Liver (tissue), 8 donors: ENCODE measurements at regions not wholly inside any gene's neighbourhood (a gene's known extent, or its start where the extent isn't known, plus 50 kb on each side); places are given as distances from the start of the nearest gene placed in this dataset.

Experiments
- DNase-seq: peaks from one replicate; pipeline ENCODE4 v3.0.0-alpha.2; 2017; ENCODE audit warnings: low spot score
- H3K27ac ChIP-seq, 2 donors: one replicate each; pipeline ENCODE4 v1.7.0; 2013; ENCODE audit warnings: inconsistent platforms in 2 of 2, low read length in 2 of 2, control low read depth in 1 of 2, low read depth in 1 of 2, mild to moderate bottlenecking in 1 of 2
- H3K27me3 ChIP-seq, 4 donors: one replicate each; pipeline versions ENCODE4 v1.6.1 to v1.7.0; 2013; ENCODE audit warnings: low read length in 3 of 4, inconsistent platforms in 1 of 4, mild to moderate bottlenecking in 1 of 4, moderate library complexity in 1 of 4; ENCODE audit not compliant: control insufficient read depth in 4 of 4, insufficient read depth in 4 of 4
- H3K36me3 ChIP-seq, 4 donors: one replicate each; pipeline versions ENCODE4 v1.6.1 to v1.7.0; 2013; ENCODE audit warnings: low read length in 3 of 4, mild to moderate bottlenecking in 3 of 4, low read depth in 1 of 4, moderate library complexity in 1 of 4; ENCODE audit not compliant: control insufficient read depth in 4 of 4, insufficient read depth in 3 of 4
- H3K4me1 ChIP-seq, 4 donors: one replicate each; pipeline versions ENCODE4 v1.6.1 to v1.7.0; 2013; ENCODE audit warnings: low read length in 3 of 4, mild to moderate bottlenecking in 3 of 4, moderate library complexity in 1 of 4; ENCODE audit not compliant: control insufficient read depth in 4 of 4, insufficient read depth in 4 of 4
- H3K4me3 ChIP-seq, 3 donors: one replicate each; pipeline versions ENCODE4 v1.6.1 to v1.7.0; 2013; ENCODE audit warnings: low read length in 3 of 3, control low read depth in 1 of 3, low read depth in 1 of 3, mild to moderate bottlenecking in 1 of 3
- H3K9ac ChIP-seq, 2 donors: one replicate each; pipeline ENCODE4 v1.7.0; 2013; ENCODE audit warnings: low read length in 2 of 2, mild to moderate bottlenecking in 2 of 2, moderate library complexity in 2 of 2, control low read depth in 1 of 2, low read depth in 1 of 2
- H3K9me3 ChIP-seq, 4 donors: one replicate each; pipeline versions ENCODE4 v1.6.1 to v1.7.0; 2013; ENCODE audit warnings: low read length in 3 of 4; ENCODE audit not compliant: control insufficient read depth in 4 of 4
- FOXA1 ChIP-seq: IDR thresholded peaks from 2 replicates; pipeline ENCODE4 v1.6.1; 2016; ENCODE audit warnings: antibody characterized with exemption
- FOXA2 ChIP-seq: IDR thresholded peaks from 2 replicates; pipeline ENCODE4 v1.6.1; 2016; ENCODE audit warnings: antibody characterized with exemption
- GABPA ChIP-seq, 2 donors: IDR thresholded peaks in 1 of 2; conservative IDR thresholded peaks in 1 of 2; 2 replicates each; pipeline ENCODE4 v1.6.1; 2016; ENCODE audit warnings: antibody characterized with exemption in 2 of 2, mild to moderate bottlenecking in 1 of 2, moderate library complexity in 1 of 2
- HNF4A ChIP-seq, 2 donors: conservative IDR thresholded peaks; 2 replicates each; pipeline ENCODE4 v1.6.1; 2016; ENCODE audit warnings: antibody characterized with exemption in 2 of 2, mild to moderate bottlenecking in 2 of 2
- HNF4G ChIP-seq: IDR thresholded peaks from 2 replicates; pipeline ENCODE4 v1.6.1; 2016; ENCODE audit warnings: antibody characterized with exemption
- JUND ChIP-seq, 2 donors: IDR thresholded peaks; 2 replicates each; pipeline ENCODE4 v1.6.1; 2016; ENCODE audit warnings: antibody characterized with exemption in 2 of 2
- NR2F2 ChIP-seq: IDR thresholded peaks from 2 replicates; pipeline ENCODE4 v1.6.1; 2016; ENCODE audit warnings: antibody characterized with exemption
- RAD21 ChIP-seq, 2 donors: IDR thresholded peaks; 2 replicates each; pipeline ENCODE4 v1.6.1; 2016; ENCODE audit warnings: antibody characterized with exemption in 2 of 2, mild to moderate bottlenecking in 2 of 2
- RXRA ChIP-seq, 2 donors: IDR thresholded peaks; 2 replicates each; pipeline ENCODE4 v1.6.1; 2017 to 2018; ENCODE audit warnings: antibody characterized with exemption in 2 of 2, mild to moderate bottlenecking in 1 of 2
- SP1 ChIP-seq: IDR thresholded peaks from 2 replicates; pipeline ENCODE4 v1.6.1; 2018; ENCODE audit warnings: antibody characterized with exemption, mild to moderate bottlenecking
- TAF1 ChIP-seq: conservative IDR thresholded peaks from 2 replicates; pipeline ENCODE4 v1.6.1; 2016; ENCODE audit warnings: antibody characterized with exemption, mild to moderate bottlenecking
- YY1 ChIP-seq: IDR thresholded peaks from 2 replicates; pipeline ENCODE4 v1.6.1; 2016; ENCODE audit warnings: antibody characterized with exemption, mild to moderate bottlenecking
- WGBS: extraction: QIAGEN DNeasy Blood & Tissue Kit; methylation state at CpG from one replicate; pipeline ENCODE4 v1.1.7; 2013; 5-methylcytosine and 5-hydroxymethylcytosine counted together
- TF ChIP-seq, protein P1 (sequence below): fragments of 150-350 bp; IDR thresholded peaks from 2 replicates; pipeline ENCODE4 v1.5.1; 2017; ENCODE audit warnings: improper control_type of control experiment, low read depth, low read length; ENCODE audit not compliant: missing input control
- TF ChIP-seq, protein P2 (sequence below): IDR thresholded peaks from 2 replicates; pipeline ENCODE4 v1.6.1; 2016; ENCODE audit warnings: antibody characterized with exemption
- TF ChIP-seq, protein P3 (sequence below): IDR thresholded peaks from 2 replicates; pipeline ENCODE4 v1.6.1; 2016; ENCODE audit warnings: antibody characterized with exemption
- TF ChIP-seq, protein P4 (sequence below): IDR thresholded peaks from 2 replicates; pipeline ENCODE4 v1.6.1; 2016; ENCODE audit warnings: antibody characterized with exemption, mild to moderate bottlenecking
- TF ChIP-seq, protein P5 (sequence below): IDR thresholded peaks from 2 replicates; pipeline ENCODE4 v1.6.1; 2016; ENCODE audit warnings: antibody characterized with exemption
- donor health status: healthy.
- donor health status: healthy.
- donor health status: healthy.
- donor health status: healthy.
- donor health status: healthy.

DNA sequence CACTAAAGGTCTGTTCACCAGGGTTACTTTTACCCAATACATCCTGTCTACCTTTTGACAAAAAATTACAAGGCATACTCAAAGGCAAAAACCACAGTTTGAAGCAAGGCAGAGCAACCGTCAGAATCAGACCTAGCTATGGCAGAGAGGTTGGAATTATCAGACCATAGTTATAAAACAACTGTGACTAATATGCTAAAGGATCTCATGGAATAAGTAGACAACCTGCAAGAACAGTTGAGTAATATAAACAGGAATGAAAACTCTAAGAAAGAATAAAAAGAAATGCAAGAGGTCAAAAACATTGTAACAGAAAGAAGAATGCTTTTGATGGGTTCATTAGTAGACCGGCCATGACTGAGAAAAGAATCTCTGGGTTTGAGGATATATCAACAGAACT, 318.8 kb upstream of the KCNH7 start:
- H3K4me3 ChIP-seq = no peak overlapping the region
- TF ChIP-seq SP1 (no peak), FOXA2 (no peak), JUND (IDR thresholded peaks at IDR 0.05) (no peak), RXRA (IDR thresholded peaks at IDR 0.05) (no peak), HNF4G (no peak), RAD21 (IDR thresholded peaks at IDR 0.05) (no peak), FOXA1 (no peak), TAF1 (no peak), GABPA (IDR thresholded peaks at IDR 0.05 in 1 of 2, conservative IDR thresholded peaks at IDR 0.05 in 1 of 2) (no peak), YY1 (no peak)
- TF ChIP-seq, protein P1, sequence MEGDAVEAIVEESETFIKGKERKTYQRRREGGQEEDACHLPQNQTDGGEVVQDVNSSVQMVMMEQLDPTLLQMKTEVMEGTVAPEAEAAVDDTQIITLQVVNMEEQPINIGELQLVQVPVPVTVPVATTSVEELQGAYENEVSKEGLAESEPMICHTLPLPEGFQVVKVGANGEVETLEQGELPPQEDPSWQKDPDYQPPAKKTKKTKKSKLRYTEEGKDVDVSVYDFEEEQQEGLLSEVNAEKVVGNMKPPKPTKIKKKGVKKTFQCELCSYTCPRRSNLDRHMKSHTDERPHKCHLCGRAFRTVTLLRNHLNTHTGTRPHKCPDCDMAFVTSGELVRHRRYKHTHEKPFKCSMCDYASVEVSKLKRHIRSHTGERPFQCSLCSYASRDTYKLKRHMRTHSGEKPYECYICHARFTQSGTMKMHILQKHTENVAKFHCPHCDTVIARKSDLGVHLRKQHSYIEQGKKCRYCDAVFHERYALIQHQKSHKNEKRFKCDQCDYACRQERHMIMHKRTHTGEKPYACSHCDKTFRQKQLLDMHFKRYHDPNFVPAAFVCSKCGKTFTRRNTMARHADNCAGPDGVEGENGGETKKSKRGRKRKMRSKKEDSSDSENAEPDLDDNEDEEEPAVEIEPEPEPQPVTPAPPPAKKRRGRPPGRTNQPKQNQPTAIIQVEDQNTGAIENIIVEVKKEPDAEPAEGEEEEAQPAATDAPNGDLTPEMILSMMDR = no peak
- TF ChIP-seq, protein P2, sequence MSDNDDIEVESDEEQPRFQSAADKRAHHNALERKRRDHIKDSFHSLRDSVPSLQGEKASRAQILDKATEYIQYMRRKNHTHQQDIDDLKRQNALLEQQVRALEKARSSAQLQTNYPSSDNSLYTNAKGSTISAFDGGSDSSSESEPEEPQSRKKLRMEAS = no peak
- TF ChIP-seq, protein P3, sequence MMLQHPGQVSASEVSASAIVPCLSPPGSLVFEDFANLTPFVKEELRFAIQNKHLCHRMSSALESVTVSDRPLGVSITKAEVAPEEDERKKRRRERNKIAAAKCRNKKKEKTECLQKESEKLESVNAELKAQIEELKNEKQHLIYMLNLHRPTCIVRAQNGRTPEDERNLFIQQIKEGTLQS = no peak
- TF ChIP-seq, protein P4, sequence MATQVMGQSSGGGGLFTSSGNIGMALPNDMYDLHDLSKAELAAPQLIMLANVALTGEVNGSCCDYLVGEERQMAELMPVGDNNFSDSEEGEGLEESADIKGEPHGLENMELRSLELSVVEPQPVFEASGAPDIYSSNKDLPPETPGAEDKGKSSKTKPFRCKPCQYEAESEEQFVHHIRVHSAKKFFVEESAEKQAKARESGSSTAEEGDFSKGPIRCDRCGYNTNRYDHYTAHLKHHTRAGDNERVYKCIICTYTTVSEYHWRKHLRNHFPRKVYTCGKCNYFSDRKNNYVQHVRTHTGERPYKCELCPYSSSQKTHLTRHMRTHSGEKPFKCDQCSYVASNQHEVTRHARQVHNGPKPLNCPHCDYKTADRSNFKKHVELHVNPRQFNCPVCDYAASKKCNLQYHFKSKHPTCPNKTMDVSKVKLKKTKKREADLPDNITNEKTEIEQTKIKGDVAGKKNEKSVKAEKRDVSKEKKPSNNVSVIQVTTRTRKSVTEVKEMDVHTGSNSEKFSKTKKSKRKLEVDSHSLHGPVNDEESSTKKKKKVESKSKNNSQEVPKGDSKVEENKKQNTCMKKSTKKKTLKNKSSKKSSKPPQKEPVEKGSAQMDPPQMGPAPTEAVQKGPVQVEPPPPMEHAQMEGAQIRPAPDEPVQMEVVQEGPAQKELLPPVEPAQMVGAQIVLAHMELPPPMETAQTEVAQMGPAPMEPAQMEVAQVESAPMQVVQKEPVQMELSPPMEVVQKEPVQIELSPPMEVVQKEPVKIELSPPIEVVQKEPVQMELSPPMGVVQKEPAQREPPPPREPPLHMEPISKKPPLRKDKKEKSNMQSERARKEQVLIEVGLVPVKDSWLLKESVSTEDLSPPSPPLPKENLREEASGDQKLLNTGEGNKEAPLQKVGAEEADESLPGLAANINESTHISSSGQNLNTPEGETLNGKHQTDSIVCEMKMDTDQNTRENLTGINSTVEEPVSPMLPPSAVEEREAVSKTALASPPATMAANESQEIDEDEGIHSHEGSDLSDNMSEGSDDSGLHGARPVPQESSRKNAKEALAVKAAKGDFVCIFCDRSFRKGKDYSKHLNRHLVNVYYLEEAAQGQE = no peak

DNA sequence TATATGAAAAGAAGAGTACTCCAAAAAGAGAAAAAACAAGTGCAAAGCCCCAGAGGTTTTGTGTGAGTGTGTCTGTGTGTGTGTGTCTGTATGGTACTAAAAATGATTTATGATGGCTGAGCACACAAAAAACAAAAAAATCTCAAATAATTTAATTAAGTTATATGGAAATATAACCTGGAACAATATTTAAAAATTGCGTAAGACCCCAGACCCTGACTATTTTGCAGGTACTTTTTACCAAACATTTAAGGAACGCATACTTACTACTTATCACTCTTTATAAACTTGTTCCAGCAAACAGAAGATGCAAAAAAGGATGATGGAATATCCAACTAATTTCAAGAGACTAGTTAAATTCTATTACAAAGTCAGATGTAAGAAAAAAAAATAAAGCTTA, 317.4 kb upstream of the KCNH7 start:
- Histone ChIP-seq H3K27ac (no peak overlapping the region), H3K9ac (no peak overlapping the region), H3K27me3 (no peaks in the 10 kb centered on the region), H3K4me1 (no peaks in the 10 kb centered on the region), H3K36me3 (no peaks in the 10 kb centered on the region), H3K9me3 (no peaks in the 10 kb centered on the region), H3K4me3 (no peak overlapping the region)
- no peak for TF ChIP-seq RXRA (IDR thresholded peaks at IDR 0.05)
- TF ChIP-seq, protein P5, sequence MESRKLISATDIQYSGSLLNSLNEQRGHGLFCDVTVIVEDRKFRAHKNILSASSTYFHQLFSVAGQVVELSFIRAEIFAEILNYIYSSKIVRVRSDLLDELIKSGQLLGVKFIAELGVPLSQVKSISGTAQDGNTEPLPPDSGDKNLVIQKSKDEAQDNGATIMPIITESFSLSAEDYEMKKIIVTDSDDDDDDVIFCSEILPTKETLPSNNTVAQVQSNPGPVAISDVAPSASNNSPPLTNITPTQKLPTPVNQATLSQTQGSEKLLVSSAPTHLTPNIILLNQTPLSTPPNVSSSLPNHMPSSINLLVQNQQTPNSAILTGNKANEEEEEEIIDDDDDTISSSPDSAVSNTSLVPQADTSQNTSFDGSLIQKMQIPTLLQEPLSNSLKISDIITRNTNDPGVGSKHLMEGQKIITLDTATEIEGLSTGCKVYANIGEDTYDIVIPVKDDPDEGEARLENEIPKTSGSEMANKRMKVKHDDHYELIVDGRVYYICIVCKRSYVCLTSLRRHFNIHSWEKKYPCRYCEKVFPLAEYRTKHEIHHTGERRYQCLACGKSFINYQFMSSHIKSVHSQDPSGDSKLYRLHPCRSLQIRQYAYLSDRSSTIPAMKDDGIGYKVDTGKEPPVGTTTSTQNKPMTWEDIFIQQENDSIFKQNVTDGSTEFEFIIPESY = no peak
- no peak for TF ChIP-seq HNF4G
- TF ChIP-seq FOXA1 = no peak
- no peak for TF ChIP-seq FOXA2
- TF ChIP-seq SP1 = no peak
- TF ChIP-seq, protein P3 = no peak
- TF ChIP-seq NR2F2 = no peak
- no peak for TF ChIP-seq HNF4A (conservative IDR thresholded peaks at IDR 0.05)
- no peak for TF ChIP-seq JUND (IDR thresholded peaks at IDR 0.05)
- WGBS = 82% methylated on average over 2 of the region's 2 CpGs
- no peak for DNase-seq

More for the DNA sequence above, 318.8 kb upstream of the KCNH7 start:
- no peaks in the 10 kb centered on the region for H3K4me1 ChIP-seq
- DNase-seq = no peak
- no peaks in the 10 kb centered on the region for H3K27me3 ChIP-seq
- no peaks in the 10 kb centered on the region for H3K9me3 ChIP-seq
- no peak overlapping the region for H3K27ac ChIP-seq
- H3K9ac ChIP-seq = no peak overlapping the region
- H3K36me3 ChIP-seq = no peaks in the 10 kb centered on the region
- WGBS = 91% methylated on average over 2 of the region's 2 CpGs
